Esophagus (tissue), 2 donors: ENCODE measurements at regions not wholly inside any gene's neighbourhood (a gene's known extent, or its start where the extent isn't known, plus 50 kb on each side); places are given as distances from the start of the nearest gene placed in this dataset.

Experiments used
- H3K27ac ChIP-seq, 2 donors: one replicate each; pipeline ENCODE4 v1.5.1; 2013; ENCODE audit warnings: low read depth in 2 of 2, mild to moderate bottlenecking in 2 of 2, inconsistent platforms in 1 of 2, low read length in 1 of 2, moderate library complexity in 1 of 2
- H3K27me3 ChIP-seq, 2 donors: one replicate each; pipeline ENCODE4 v1.6.1; 2013; ENCODE audit warnings: low read length in 2 of 2, control low read depth in 1 of 2, mild to moderate bottlenecking in 1 of 2; ENCODE audit not compliant: insufficient read depth in 2 of 2, control insufficient read depth in 1 of 2
- H3K36me3 ChIP-seq, 2 donors: one replicate each; pipeline ENCODE4 v1.6.1; 2013; ENCODE audit warnings: low read length in 1 of 2; ENCODE audit not compliant: control insufficient read depth in 2 of 2, insufficient read depth in 2 of 2
- H3K4me1 ChIP-seq, 2 donors: one replicate each; pipeline ENCODE4 v1.6.1; 2013; ENCODE audit warnings: low read length in 1 of 2; ENCODE audit not compliant: control insufficient read depth in 2 of 2, insufficient read depth in 2 of 2
- H3K4me3 ChIP-seq, 2 donors: one replicate each; pipeline ENCODE4 v1.5.1; 2013; ENCODE audit warnings: low read length in 2 of 2, mild to moderate bottlenecking in 2 of 2, low read depth in 1 of 2, moderate library complexity in 1 of 2
- H3K9me3 ChIP-seq, 2 donors: one replicate each; pipeline ENCODE4 v1.6.1; 2013; ENCODE audit warnings: mild to moderate bottlenecking in 2 of 2, low read depth in 1 of 2, low read length in 1 of 2, moderate library complexity in 1 of 2; ENCODE audit not compliant: control insufficient read depth in 2 of 2, insufficient read depth in 1 of 2
- WGBS, 2 donors: extraction: QIAGEN DNeasy Blood & Tissue Kit; methylation state at CpG; one replicate each; pipeline ENCODE4 v1.1.7; 2013; 5-methylcytosine and 5-hydroxymethylcytosine counted together
- donor health status: healthy with polysubstance abuse.
- donor health status: Bipolar disorder and iron deficiency.

DNA sequence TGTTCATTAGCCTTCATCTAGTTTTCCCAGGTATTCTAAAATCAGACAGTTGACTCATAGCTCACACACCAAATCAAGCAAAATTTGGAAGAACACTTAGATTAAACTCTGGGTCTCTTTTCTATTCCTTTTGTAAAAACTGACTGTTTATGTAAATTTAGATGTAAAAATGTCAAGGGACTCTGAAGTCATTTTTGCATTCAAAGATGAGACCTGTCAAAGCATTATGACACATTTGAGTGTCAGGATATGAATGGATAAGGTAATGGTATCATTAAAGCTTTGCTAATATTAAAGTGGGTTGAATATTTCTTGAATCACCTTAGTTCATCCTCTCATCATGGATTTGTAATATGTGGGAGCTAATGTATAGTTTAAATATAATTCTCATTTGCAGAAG is 348.1 kb upstream of the NRXN1 start:
- H3K27me3 ChIP-seq: no peaks in the 10 kb centered on the region
- H3K36me3 ChIP-seq: no peaks in the 10 kb centered on the region
- H3K4me3 ChIP-seq: no peak overlapping the region
- no peaks in the 10 kb centered on the region for H3K4me1 ChIP-seq
- H3K9me3 ChIP-seq: peaks cover 0 to 2% of the 10 kb centered on the region in 2 donors
- no peak overlapping the region for H3K27ac ChIP-seq

DNA sequence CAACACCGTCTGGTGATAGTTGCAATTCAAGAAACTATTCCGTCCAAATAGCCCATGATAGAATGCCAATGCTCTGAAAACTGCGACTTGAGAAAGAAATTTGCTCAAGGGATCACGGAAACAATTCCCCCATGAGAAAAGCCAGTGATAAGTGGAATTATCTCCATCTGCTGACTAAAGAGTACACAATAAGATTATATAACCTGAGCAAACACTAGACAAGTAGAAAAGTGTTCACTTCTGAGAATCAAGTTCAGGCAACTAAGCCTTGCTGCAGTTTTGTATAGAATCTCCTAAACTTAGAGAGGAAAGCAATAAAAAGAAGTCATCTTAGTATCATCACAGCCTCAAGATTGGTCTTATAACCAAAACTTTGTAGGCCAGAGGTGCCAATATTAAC is 336.3 kb upstream of the NRXN1 start:
- Histone ChIP-seq H3K27me3 (no peaks in the 10 kb centered on the region), H3K36me3 (no peaks in the 10 kb centered on the region), H3K4me1 (no peaks in the 10 kb centered on the region), H3K27ac (no peak overlapping the region), H3K4me3 (no peak overlapping the region), H3K9me3 (no peaks in the 10 kb centered on the region)
- 50 to 53% methylated on average over 4 of the region's 4 CpGs for WGBS, 2 donors

- Histone ChIP-seq H3K36me3 (no peaks in the 10 kb centered on the region), H3K4me1 (no peaks in the 10 kb centered on the region), H3K27me3 (no peaks in the 10 kb centered on the region), H3K9me3 (no peaks in the 10 kb centered on the region), H3K27ac (no peak overlapping the region), H3K4me3 (no peak overlapping the region)
- 38 to 39% methylated on average over 1 of the region's 1 CpG for WGBS, 2 donors
Measured at GRCh38 chr2:51350100-51350499, 318.2 kb upstream of the NRXN1 start.

DNA sequence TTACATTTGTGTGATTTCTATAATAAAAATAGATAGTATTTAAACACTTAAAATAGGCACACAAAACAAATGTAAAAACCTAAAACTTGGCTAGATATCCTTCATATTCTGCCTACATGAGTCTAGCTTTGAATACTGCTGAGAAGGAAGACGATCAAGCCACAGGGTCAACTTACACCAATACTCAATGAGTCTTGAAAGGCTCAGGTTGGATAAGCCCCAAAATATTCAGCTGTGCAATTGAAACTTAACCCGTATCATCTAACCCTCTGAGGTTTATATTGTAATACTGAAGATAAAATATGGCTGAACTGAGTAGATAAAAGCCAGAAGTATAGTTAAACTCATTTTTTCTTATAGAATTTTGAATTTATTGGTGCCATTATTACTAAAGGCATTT is 313.0 kb upstream of the NRXN1 start:
- Histone ChIP-seq H3K27me3 (no peaks in the 10 kb centered on the region), H3K9me3 (no peaks in the 10 kb centered on the region), H3K4me1 (no peaks in the 10 kb centered on the region), H3K27ac (no peak overlapping the region), H3K4me3 (no peak overlapping the region), H3K36me3 (no peaks in the 10 kb centered on the region)
- 77 to 79% methylated on average over 2 of the region's 2 CpGs for WGBS, 2 donors

DNA sequence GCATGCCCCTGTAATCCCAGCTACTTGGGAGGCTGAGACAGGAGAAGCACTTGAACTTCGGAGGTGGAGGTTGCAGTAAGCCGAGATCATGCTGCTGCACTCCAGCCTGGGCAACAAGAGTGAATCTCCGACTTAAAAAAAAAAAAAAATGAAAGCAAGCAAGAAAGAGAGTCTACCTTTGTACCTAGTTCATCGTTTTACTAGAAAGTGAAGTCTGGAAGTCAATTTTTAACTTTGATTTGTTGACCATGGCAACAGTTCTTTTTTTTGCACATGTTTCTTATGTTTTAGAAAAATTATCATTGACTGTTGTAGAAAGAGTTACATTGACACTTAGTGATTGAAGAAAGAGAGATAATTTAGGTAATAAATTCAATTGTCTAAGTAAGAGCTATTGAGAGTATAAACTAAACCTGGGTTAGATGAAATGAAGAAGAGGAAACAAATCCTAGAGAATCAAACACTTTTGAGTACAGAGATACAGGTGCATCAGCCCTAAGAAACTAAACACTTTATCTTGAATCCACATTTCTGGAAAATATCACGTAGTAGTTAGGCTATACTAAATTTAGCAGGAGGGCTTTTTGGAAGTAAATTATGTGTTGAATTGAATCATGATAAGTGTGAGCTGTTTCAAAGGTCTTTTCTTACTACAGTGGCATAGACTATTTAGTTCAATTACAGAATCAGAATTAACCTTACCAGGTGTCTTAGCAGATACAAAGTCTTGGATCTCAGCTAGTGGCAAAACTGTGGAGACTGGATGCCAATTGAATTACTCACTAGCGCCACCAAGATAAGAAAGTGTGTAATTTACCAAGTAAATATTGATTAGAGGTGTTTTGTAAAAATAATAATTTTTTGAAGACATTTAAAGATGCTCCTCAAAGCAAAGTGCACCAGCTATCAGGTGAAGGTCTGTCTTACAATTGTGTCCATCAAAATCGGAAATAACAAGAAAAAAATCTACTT is 303.4 kb upstream of the NRXN1 start:
- Histone ChIP-seq H3K27ac (no peak overlapping the region), H3K4me3 (no peak overlapping the region), H3K36me3 (no peaks in the 10 kb centered on the region), H3K27me3 (no peaks in the 10 kb centered on the region), H3K9me3 (no peaks in the 10 kb centered on the region), H3K4me1 (no peaks in the 10 kb centered on the region)
- 62 to 69% methylated on average over 7 of the region's 7 CpGs for WGBS, 2 donors

GRCh38 chr2:51329512-51329911 is 297.6 kb upstream of the NRXN1 start:
- WGBS, 2 donors: 43 to 46% methylated on average over 1 of the region's 1 CpG
- Histone ChIP-seq H3K4me1 (no peaks in the 10 kb centered on the region), H3K4me3 (no peak overlapping the region), H3K9me3 (no peaks in the 10 kb centered on the region), H3K27me3 (no peaks in the 10 kb centered on the region), H3K36me3 (no peaks in the 10 kb centered on the region), H3K27ac (no peak overlapping the region)

DNA sequence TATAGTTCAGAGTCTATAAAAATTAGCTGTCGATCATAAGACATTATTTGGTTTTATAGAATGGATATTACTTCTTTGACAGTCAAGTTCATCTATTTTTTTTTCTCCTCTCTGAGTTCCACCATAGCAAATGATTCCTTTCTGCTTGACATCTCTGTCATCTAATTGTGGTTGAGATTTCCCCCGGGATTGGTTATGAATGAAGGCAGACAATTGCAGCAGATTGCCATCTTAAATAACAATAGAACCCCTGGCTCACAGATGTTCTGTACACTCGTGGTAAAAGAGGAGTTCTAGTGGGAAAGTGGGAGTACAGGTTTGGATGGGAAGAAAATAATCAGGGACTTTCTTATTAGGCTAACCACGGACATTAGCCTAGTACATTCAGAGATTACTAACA is 292.1 kb upstream of the NRXN1 start:
- no peaks in the 10 kb centered on the region for H3K9me3 ChIP-seq
- H3K27me3 ChIP-seq: no peaks in the 10 kb centered on the region
- H3K36me3 ChIP-seq: no peaks in the 10 kb centered on the region
- H3K4me1 ChIP-seq: no peaks in the 10 kb centered on the region
- H3K4me3 ChIP-seq: no peak overlapping the region
- H3K27ac ChIP-seq: no peak overlapping the region
- 62 to 66% methylated on average over 4 of the region's 4 CpGs for WGBS, 2 donors

- no peak overlapping the region for H3K27ac ChIP-seq
- H3K36me3 ChIP-seq: no peaks in the 10 kb centered on the region
- 94 to 100% methylated on average over 1 of the region's 1 CpG for WGBS, 2 donors
- H3K4me3 ChIP-seq: no peak overlapping the region
- H3K27me3 ChIP-seq: no peaks in the 10 kb centered on the region
- H3K4me1 ChIP-seq: no peaks in the 10 kb centered on the region
- H3K9me3 ChIP-seq: no peaks in the 10 kb centered on the region
Measured at GRCh38 chr2:51322613-51323012, 290.7 kb upstream of the NRXN1 start.

- Histone ChIP-seq H3K27ac (no peak overlapping the region), H3K36me3 (no peaks in the 10 kb centered on the region), H3K4me3 (no peak overlapping the region), H3K4me1 (no peaks in the 10 kb centered on the region), H3K9me3 (peaks cover 0 to 2% of the 10 kb centered on the region in 2 donors), H3K27me3 (no peaks in the 10 kb centered on the region)
- WGBS, 2 donors: 37 to 47% methylated on average over 1 of the region's 1 CpG
Measured at GRCh38 chr2:51304311-51304710, 272.4 kb upstream of the NRXN1 start.

- H3K27ac ChIP-seq: no peak overlapping the region
- peaks cover 0 to 2% of the 10 kb centered on the region in 2 donors for H3K9me3 ChIP-seq
- 83 to 87% methylated on average over 4 of the region's 4 CpGs for WGBS, 2 donors
Measured at GRCh38 chr2:51301381-51301780, 269.4 kb upstream of the NRXN1 start.

More at GRCh38 chr2:51301381-51301780, 269.4 kb upstream of the NRXN1 start:
- H3K4me3 ChIP-seq: no peak overlapping the region
- no peaks in the 10 kb centered on the region for H3K36me3 ChIP-seq
- H3K27me3 ChIP-seq: no peaks in the 10 kb centered on the region
- no peaks in the 10 kb centered on the region for H3K4me1 ChIP-seq
